SJSA1 (cell line): ENCODE measurements at regions not wholly inside any gene's neighbourhood (a gene's known extent, or its start where the extent isn't known, plus 50 kb on each side); places are given as distances from the start of the nearest gene placed in this dataset.
A peak's percentile ranks its signal among the peaks of the same experiment; 100 is the strongest.

Source experiments
- DNase-seq, 2 experiments: peaks; one replicate each; pipeline ENCODE4 v3.0.0-alpha.2; 2015 to 2020; ENCODE audit warnings: low spot score in 2 of 2, low read depth in 1 of 2
- H3K27ac ChIP-seq: fragments of 250-450 bp; sonication (Bioruptor Pico); 2 replicates; pipeline ENCODE4 v1.5.1; 2020; ENCODE audit warnings: mild to moderate bottlenecking, moderate library complexity
- H3K27me3 ChIP-seq: fragments of 250-450 bp; sonication (Bioruptor Pico); replicated peaks from 2 replicates; pipeline ENCODE4 v1.5.1; 2020; ENCODE audit warnings: mild to moderate bottlenecking, moderate library complexity
- H3K36me3 ChIP-seq: fragments of 250-450 bp; sonication (Bioruptor Pico); 2 replicates; pipeline ENCODE4 v1.5.1; 2020; ENCODE audit warnings: mild to moderate bottlenecking
- H3K4me1 ChIP-seq: fragments of 250-450 bp; sonication (Bioruptor Pico); replicated peaks from 2 replicates; pipeline ENCODE4 v1.6.1; 2021; ENCODE audit warnings: mild to moderate bottlenecking
- H3K4me3 ChIP-seq: fragments of 250-450 bp; sonication (Bioruptor Pico); 2 replicates; pipeline ENCODE4 v1.5.1; 2020; ENCODE audit warnings: mild to moderate bottlenecking
- H3K9me3 ChIP-seq: fragments of 250-450 bp; sonication (Bioruptor Pico); replicated peaks from 2 replicates; pipeline ENCODE4 v1.5.1; 2020; ENCODE audit warnings: mild to moderate bottlenecking

- Histone ChIP-seq H3K27ac (no peak overlapping the region), H3K36me3 (no peaks in the 10 kb centered on the region), H3K4me1 (no peaks in the 10 kb centered on the region), H3K27me3 (no peaks in the 10 kb centered on the region), H3K9me3 (no peaks in the 10 kb centered on the region), H3K4me3 (no peak overlapping the region)
- DNase-seq, result no peak
Observed at GRCh38 chr12:28844718-28845117, 304.4 kb upstream of the FAR2 start.

DNA sequence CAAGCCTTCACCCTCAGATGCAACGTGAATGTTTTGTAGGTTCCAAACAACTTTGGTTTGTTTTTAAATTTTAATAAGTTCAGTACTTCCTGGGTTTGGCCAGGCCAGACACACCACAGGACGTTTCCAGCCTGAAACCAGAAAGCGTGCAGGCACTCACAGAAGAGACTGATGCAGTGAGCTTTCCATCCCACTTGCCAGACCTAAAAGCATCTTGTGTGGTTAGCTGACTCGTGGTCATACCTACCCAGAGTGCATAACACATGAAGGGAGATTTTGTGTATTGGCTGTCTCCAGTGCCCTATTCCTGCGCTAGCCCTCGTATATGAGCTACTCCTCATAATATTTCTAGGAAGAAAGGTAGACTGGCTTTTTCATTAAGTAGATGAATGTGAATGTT lies 297.3 kb upstream of the FAR2 start:
- DNase-seq, result no peak
- Histone ChIP-seq H3K9me3 (no peaks in the 10 kb centered on the region), H3K36me3 (no peaks in the 10 kb centered on the region)

GRCh38 chr12:28855761-28856310 lies 293.2 kb upstream of the FAR2 start:
- no peak overlapping the region for H3K4me3 ChIP-seq
- DNase-seq, result no peak

More for the DNA sequence above, 297.3 kb upstream of the FAR2 start:
- H3K4me1 ChIP-seq, result no peaks in the 10 kb centered on the region
- H3K27ac ChIP-seq, result no peak overlapping the region
- H3K4me3 ChIP-seq, result no peak overlapping the region
- H3K27me3 ChIP-seq, result no peaks in the 10 kb centered on the region

GRCh38 chr12:28857369-28857768 lies 291.7 kb upstream of the FAR2 start:
- H3K27me3 ChIP-seq, result no peaks in the 10 kb centered on the region
- H3K4me1 ChIP-seq, result no peaks in the 10 kb centered on the region
- no peak overlapping the region for H3K27ac ChIP-seq
- H3K4me3 ChIP-seq, result no peak overlapping the region
- DNase-seq, result no peak
- H3K36me3 ChIP-seq, result no peaks in the 10 kb centered on the region
- H3K9me3 ChIP-seq, result no peaks in the 10 kb centered on the region

More at GRCh38 chr12:28855761-28856310, 293.2 kb upstream of the FAR2 start:
- H3K36me3 ChIP-seq, result no peaks in the 10 kb centered on the region
- no peaks in the 10 kb centered on the region for H3K9me3 ChIP-seq
- H3K4me1 ChIP-seq, result no peaks in the 10 kb centered on the region
- H3K27me3 ChIP-seq, result no peaks in the 10 kb centered on the region
- H3K27ac ChIP-seq, result no peak overlapping the region

- no peaks in the 10 kb centered on the region for H3K9me3 ChIP-seq
- H3K27ac ChIP-seq, result no peak overlapping the region
- no peaks in the 10 kb centered on the region for H3K4me1 ChIP-seq
- H3K27me3 ChIP-seq, result no peaks in the 10 kb centered on the region
- no peak overlapping the region for H3K4me3 ChIP-seq
- no peaks in the 10 kb centered on the region for H3K36me3 ChIP-seq
- no peak for DNase-seq
Observed at GRCh38 chr12:28859551-28859950, 289.5 kb upstream of the FAR2 start.

DNA sequence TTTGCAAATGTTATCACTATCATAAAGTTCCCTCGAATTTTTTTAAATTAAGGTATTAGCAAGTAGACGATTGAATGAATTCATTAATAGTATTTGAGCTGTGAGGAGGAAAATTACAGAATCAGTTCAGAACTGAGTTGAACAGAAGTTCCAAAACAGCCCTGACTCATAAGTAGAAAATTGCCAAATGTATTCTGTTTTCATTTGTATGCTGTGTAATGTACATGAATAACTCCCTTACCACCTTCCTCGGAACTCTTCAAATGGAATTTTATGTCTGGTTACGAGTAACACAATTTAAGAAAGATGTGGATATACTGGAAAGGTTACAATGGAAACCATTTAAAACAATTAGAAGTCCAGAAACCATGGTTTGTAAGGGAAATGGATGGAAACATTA lies 283.3 kb upstream of the FAR2 start:
- Histone ChIP-seq H3K36me3 (no peaks in the 10 kb centered on the region), H3K27me3 (no peaks in the 10 kb centered on the region), H3K27ac (no peak overlapping the region), H3K4me3 (no peak overlapping the region), H3K4me1 (peaks cover 11% of the 10 kb centered on the region), H3K9me3 (no peaks in the 10 kb centered on the region)
- DNase-seq, result no peak

DNA sequence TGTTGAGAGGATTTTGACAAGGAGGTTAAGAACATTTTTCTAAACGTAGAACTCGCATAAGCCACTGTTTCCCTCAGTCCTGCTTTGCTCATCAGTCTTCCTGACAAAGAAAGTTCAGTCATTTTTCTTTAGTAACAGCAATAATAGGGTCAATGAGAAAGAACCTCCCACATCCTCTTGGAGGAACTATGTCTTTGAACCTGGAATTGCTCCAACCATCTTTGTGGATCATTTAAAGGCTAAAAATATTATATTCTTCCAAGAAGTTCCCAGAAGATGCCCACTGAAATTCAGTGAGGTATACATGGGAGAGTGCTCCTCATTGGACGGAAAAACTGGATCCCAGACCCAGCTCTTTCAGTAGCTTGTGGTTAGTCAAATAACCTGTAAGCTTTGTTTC lies 282.8 kb upstream of the FAR2 start:
- peaks cover 11% of the 10 kb centered on the region for H3K4me1 ChIP-seq
- no peaks in the 10 kb centered on the region for H3K27me3 ChIP-seq
- no peak for DNase-seq
- no peak overlapping the region for H3K27ac ChIP-seq
- no peaks in the 10 kb centered on the region for H3K36me3 ChIP-seq
- no peaks in the 10 kb centered on the region for H3K9me3 ChIP-seq
- H3K4me3 ChIP-seq, result no peak overlapping the region

DNA sequence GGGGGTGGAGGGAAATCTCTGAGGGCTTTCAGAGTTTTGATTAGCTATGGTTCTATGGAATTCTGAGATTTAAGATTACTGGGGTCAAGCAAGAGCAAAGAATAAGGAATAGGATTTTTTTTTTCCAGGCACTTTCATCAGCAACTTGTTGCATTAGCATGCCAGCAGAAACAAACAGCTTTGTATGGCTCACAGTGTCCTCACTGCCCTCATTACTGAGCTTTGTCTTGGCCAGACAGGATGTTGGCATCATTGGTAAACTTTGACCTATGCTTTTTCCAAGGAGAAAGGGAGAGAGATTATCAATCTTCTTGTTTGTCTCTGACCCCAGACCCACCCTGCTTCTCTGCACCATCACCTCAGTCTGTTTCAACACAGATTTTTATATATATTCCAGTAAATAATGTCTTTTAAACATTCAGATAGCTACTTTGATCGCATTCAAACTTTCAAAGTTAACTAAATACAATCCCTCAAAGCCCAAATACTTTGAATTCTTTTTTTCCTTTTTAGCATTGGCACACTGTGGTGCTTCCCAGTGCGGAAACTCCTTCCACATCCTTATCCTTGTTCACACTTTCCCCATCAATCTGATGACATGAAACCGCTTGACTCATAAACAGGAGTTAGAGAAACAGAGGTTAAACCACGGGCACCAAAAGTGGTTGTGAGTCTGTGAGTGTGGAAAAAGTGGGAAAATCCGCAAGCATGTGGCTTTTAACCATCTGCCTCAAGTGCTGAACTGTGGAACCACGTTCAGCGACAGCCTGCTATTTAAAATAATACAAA lies 282.2 kb upstream of the FAR2 start:
- Histone ChIP-seq H3K4me1 (peaks cover 11% of the 10 kb centered on the region), H3K27me3 (no peaks in the 10 kb centered on the region), H3K4me3 (no peak overlapping the region), H3K27ac (no peak overlapping the region), H3K36me3 (no peaks in the 10 kb centered on the region), H3K9me3 (no peaks in the 10 kb centered on the region)
- DNase-seq, result no peak

GRCh38 chr12:28868414-28868813 lies 280.7 kb upstream of the FAR2 start:
- Histone ChIP-seq H3K36me3 (no peaks in the 10 kb centered on the region), H3K4me1 (peaks cover 11% of the 10 kb centered on the region), H3K4me3 (no peak overlapping the region), H3K27me3 (no peaks in the 10 kb centered on the region), H3K27ac (no peak overlapping the region), H3K9me3 (no peaks in the 10 kb centered on the region)
- no peak for DNase-seq

- H3K36me3 ChIP-seq, result no peaks in the 10 kb centered on the region
Observed at GRCh38 chr12:28869197-28869596, 279.9 kb upstream of the FAR2 start.

DNA sequence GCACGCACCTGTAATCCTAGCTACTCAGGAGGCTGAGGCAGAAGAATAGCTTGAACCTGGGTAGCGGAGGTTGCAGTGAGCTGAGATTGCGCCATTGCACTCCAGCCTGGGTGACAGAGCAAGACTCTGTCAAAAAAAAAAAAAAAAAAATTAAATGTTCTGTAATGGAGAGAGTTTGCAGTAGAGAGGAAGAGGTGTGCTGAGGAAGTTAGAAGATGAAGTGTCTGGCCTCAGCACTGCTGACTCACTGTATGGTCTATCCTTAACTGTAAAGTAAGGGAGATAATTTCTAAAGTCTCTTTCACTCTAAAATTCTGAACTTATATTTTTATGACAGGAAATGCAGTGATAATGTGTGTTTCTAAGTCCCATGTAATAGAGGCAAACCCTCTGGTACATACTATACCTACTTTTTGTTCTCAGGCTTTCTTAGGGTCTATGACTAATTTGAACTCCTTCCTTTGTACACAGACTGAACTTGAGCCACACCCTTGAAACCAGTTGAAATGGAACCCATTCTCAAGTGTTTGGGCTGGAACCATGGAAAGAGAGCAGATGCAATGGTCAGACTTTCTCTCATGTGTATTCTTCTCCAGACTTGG lies 278.1 kb upstream of the FAR2 start:
- Histone ChIP-seq H3K4me1 (peaks cover 11% of the 10 kb centered on the region), H3K36me3 (no peaks in the 10 kb centered on the region), H3K27me3 (no peaks in the 10 kb centered on the region), H3K9me3 (no peaks in the 10 kb centered on the region), H3K4me3 (no peak overlapping the region), H3K27ac (no peak overlapping the region)
- no peak for DNase-seq

More at GRCh38 chr12:28869197-28869596, 279.9 kb upstream of the FAR2 start:
- Histone ChIP-seq H3K4me3 (no peak overlapping the region), H3K27me3 (no peaks in the 10 kb centered on the region), H3K27ac (peak overlapping the region; percentile 34; the same call in 1 of the 2 replicates), H3K4me1 (peaks cover 11% of the 10 kb centered on the region), H3K9me3 (no peaks in the 10 kb centered on the region)
- DNase-seq, result peak; percentile 52 to 61

DNA sequence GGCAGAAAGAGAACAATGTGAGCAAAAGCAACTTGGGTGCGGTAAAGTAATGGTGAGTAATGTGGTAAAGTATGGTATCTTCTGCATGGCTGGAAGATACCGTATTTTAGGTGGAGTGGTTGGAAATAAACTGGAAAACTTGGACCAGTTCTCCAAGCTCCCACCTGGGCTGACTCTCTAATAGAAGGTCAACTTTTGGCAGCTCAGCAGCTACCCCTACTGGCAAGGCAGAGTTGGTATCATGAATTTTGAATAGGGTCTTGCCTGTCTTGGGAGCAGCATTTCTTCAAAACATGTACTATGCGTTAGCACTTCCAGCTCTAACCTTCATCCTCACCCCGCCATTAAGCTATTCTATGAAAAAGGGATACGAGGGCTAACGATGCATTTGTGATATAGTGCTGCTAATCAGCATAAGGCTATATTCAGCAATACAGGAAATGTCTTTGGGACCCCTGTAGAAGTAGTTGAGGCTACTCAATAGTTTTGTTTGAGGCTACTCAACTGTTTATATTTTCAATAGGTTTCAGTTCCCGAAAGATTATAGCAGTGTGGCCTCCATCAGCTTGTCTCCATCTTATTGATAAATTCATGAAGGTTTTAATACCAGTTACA lies 276.3 kb upstream of the FAR2 start:
- Histone ChIP-seq H3K27me3 (no peaks in the 10 kb centered on the region), H3K4me1 (peaks cover 11% of the 10 kb centered on the region), H3K36me3 (no peaks in the 10 kb centered on the region), H3K9me3 (no peaks in the 10 kb centered on the region), H3K27ac (no peak overlapping the region), H3K4me3 (no peak overlapping the region)
- DNase-seq, result peak; percentile 13 to 43

DNA sequence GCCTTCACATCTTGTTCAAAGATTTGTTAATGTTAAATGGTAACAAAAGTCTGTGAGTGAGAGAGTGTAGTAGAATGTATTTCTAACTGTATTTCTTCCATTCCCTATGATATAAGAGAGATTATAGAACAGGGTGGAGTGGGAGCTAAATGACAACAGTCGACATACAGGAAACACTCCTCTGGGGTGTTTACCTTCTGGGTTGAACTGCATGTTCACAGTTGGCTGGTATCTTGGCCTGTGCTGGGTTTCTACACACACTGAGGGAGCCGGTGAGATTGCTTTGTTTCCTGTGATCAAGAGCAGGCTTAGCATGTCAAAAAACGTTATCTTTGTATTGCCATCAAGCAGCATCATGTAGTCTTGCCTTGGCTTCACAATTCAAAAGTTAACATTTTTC lies 274.3 kb upstream of the FAR2 start:
- Histone ChIP-seq H3K27ac (no peak overlapping the region), H3K9me3 (no peaks in the 10 kb centered on the region; the same call in 1 of the 2 replicates), H3K36me3 (no peaks in the 10 kb centered on the region), H3K27me3 (no peaks in the 10 kb centered on the region), H3K4me1 (peaks cover 1% of the 10 kb centered on the region), H3K4me3 (no peak overlapping the region)
- DNase-seq, result no peak
